PFSK-1 (cell line): ENCODE measurements at regions not wholly inside any gene's neighbourhood (a gene's known extent, or its start where the extent isn't known, plus 50 kb on each side); places are given as distances from the start of the nearest gene placed in this dataset.

Experiments used
- FOXP2 ChIP-seq: optimal IDR thresholded peaks from 2 replicates; pipeline ENCODE3; 2011; ENCODE audit warnings: borderline replicate concordance, control low read depth, inconsistent platforms; ENCODE audit not compliant: insufficient read depth; ENCODE audit errors: extremely low read length, extremely low read depth
- POLR2AphosphoS5 ChIP-seq: IDR thresholded peaks from 2 replicates; pipeline ENCODE4 v1.6.1; 2012; ENCODE audit warnings: low read depth, mild to moderate bottlenecking, control low read depth, low read length, moderate library complexity
- REST ChIP-seq, 2 experiments: IDR thresholded peaks; 2 replicates each; pipeline versions ENCODE4 v1.6.1 to v1.8.0; 2011 to 2012; ENCODE audit warnings: low read depth in 2 of 2, low read length in 2 of 2, control low read depth in 1 of 2, inconsistent platforms in 1 of 2, mild to moderate bottlenecking in 1 of 2, moderate library complexity in 1 of 2; ENCODE audit not compliant: insufficient read depth in 1 of 2
- SIN3A ChIP-seq: IDR thresholded peaks from 2 replicates; pipeline ENCODE4 v1.6.1; 2012; ENCODE audit warnings: mild to moderate bottlenecking, low read length, moderate library complexity, borderline replicate concordance; ENCODE audit not compliant: insufficient read depth
- TAF1 ChIP-seq: IDR thresholded peaks from 2 replicates; pipeline ENCODE4 v1.6.1; 2012; ENCODE audit warnings: low read length, control low read depth, borderline replicate concordance; ENCODE audit not compliant: insufficient read depth

- TF ChIP-seq POLR2AphosphoS5 (no peak), TAF1 (no peak), SIN3A (no peak)
Measured at GRCh38 chr19:28554321-28555091, 658.4 kb downstream of the UQCRFS1 start.

- TF ChIP-seq SIN3A (no peak), POLR2AphosphoS5 (no peak), TAF1 (no peak), REST (IDR thresholded peaks at IDR 0.05; ENCODE audit: insufficient read depth in 1 of 2, low read depth in 2 of 2, low read length in 2 of 2) (no peak), FOXP2 (no peak)
Measured at GRCh38 chr19:28553764-28554163, 659.2 kb downstream of the UQCRFS1 start.

GRCh38 chr19:28553005-28553404 lies 659.9 kb downstream of the UQCRFS1 start:
- no peak for TF ChIP-seq SIN3A
- TF ChIP-seq POLR2AphosphoS5 = no peak
- no peak for TF ChIP-seq FOXP2
- TF ChIP-seq TAF1 = no peak
- TF ChIP-seq REST (IDR thresholded peaks at IDR 0.05; ENCODE audit: insufficient read depth in 1 of 2, low read depth in 2 of 2, low read length in 2 of 2) = no peak

- TF ChIP-seq SIN3A = no peak
- no peak for TF ChIP-seq TAF1
- no peak for TF ChIP-seq REST (IDR thresholded peaks at IDR 0.05; ENCODE audit: insufficient read depth in 1 of 2, low read depth in 2 of 2, low read length in 2 of 2)
- no peak for TF ChIP-seq POLR2AphosphoS5
- TF ChIP-seq FOXP2 = no peak
Measured at GRCh38 chr19:28549680-28550277, 663.2 kb downstream of the UQCRFS1 start.

- TF ChIP-seq POLR2AphosphoS5 (no peak), FOXP2 (no peak), TAF1 (no peak)
Measured at GRCh38 chr19:28546148-28546685, 666.7 kb downstream of the UQCRFS1 start.
